ENCODE measurements at regions not wholly inside any gene's neighbourhood (a gene's known extent, or its start where the extent isn't known, plus 50 kb on each side); places are given as distances from the start of the nearest gene placed in this dataset.
A peak's percentile ranks its signal among the peaks of the same experiment; 100 is the strongest.

DNA sequence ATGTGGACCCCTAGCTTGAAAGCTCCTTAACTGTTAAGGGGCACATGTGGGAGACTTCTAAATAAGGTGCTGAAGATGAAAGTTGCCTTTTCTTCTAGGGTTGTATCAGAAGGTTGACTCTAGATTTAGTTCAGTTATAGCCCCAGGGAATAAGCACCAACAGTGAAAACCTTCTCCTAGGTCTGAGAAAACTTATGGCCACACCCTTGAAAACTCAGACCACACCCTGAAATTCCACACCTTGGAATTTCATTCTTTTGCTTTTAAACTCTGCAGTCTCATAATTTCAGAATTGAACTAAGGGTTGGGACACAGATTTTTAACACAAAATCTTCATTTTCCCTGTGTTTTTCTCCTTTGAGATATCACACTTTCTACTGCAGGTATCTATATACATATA is 355.8 kb upstream of the IL12A start:
- Histone ChIP-seq H3K27me3 (no peaks in the 10 kb centered on the region), H3K9me3 (no peaks in the 10 kb centered on the region), H3K27ac (no peak overlapping the region), H3K36me3 (no peaks in the 10 kb centered on the region), H3K4me3 (no peak overlapping the region), H3K4me1 (peaks cover 0 to 10% (median 2%) of the 10 kb centered on the region in 4 donors)
- ATAC-seq (no peak), DNase-seq (no peak)
- intact Hi-C loops (cut with DNase I) = no loop called here
- TF ChIP-seq POLR2A (IDR thresholded peaks at IDR 0.05) = no peak
- TF ChIP-seq, protein P1, sequence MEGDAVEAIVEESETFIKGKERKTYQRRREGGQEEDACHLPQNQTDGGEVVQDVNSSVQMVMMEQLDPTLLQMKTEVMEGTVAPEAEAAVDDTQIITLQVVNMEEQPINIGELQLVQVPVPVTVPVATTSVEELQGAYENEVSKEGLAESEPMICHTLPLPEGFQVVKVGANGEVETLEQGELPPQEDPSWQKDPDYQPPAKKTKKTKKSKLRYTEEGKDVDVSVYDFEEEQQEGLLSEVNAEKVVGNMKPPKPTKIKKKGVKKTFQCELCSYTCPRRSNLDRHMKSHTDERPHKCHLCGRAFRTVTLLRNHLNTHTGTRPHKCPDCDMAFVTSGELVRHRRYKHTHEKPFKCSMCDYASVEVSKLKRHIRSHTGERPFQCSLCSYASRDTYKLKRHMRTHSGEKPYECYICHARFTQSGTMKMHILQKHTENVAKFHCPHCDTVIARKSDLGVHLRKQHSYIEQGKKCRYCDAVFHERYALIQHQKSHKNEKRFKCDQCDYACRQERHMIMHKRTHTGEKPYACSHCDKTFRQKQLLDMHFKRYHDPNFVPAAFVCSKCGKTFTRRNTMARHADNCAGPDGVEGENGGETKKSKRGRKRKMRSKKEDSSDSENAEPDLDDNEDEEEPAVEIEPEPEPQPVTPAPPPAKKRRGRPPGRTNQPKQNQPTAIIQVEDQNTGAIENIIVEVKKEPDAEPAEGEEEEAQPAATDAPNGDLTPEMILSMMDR (IDR thresholded peaks at IDR 0.05) = no peak

DNA sequence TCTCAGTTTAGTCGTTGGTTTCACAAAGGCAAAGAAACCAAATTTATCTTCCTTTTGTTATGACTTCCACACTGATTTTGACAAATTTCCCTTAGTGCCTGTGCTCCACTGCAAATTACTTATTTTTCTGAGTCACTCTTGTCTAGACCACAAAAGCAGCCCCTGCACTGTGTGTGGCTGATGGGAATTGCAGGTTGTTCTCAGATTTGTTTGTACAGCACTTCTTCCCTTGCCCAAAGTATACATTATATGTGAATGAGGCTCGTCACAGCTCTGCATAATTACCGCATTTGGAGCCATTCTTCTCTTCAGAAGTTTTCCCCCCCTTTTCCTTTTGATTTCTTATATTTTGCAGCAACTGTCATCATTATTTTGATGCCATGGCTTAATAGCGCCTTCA is 354.2 kb upstream of the IL12A start:
- Histone ChIP-seq H3K36me3 (no peaks in the 10 kb centered on the region), H3K27ac (no peak overlapping the region), H3K27me3 (no peaks in the 10 kb centered on the region), H3K9me3 (no peaks in the 10 kb centered on the region), H3K4me1 (peaks cover 0 to 10% (median 2%) of the 10 kb centered on the region in 4 donors), H3K4me3 (no peak overlapping the region)
- TF ChIP-seq POLR2A (IDR thresholded peaks at IDR 0.05) = no peak
- TF ChIP-seq, protein P1 (IDR thresholded peaks at IDR 0.05) = no peak
- DNase-seq (no peak), ATAC-seq (no peak)
- 60% methylated on average over 4 of the region's 4 CpGs for WGBS (ENCODE audit: insufficient coverage, low coverage, low lambda C conversion rate, missing lambda C conversion rate)
- intact Hi-C loops (cut with DNase I) = no loop called here

DNA sequence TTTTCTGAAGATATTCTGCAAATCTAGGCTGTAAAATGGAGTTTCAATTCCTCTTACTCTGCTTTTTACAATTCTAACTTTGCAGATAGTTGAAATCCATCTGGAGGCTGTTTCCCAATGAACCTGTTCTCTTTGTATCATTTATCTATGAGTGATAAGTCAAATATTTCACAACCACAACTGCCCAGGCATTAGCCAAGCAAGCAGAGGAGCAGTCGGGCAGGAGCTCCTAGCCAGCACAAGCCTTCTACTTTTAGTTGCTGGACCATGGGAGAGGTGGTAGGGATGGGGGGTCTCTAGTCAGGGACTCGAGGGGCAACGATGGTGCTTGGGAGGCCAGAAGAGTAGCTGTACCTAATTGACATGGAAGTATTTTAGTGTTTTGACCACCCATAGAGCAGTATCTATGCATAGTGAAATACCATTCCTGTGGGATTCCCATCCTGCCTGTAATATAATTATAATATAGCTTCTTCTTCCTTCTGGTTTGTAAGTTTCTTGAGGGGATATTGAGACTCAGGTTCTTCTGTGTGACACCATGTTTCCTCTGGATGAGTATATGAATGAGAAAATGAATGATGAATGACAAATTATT is 353.5 kb upstream of the IL12A start:
- ATAC-seq (peak; percentile 90 to 99 (median 98)), DNase-seq (peak; percentile 21 to 54 (median 53))
- no peak for TF ChIP-seq POLR2A (IDR thresholded peaks at IDR 0.05)
- TF ChIP-seq, protein P1 (IDR thresholded peaks at IDR 0.05) = no peak

DNA sequence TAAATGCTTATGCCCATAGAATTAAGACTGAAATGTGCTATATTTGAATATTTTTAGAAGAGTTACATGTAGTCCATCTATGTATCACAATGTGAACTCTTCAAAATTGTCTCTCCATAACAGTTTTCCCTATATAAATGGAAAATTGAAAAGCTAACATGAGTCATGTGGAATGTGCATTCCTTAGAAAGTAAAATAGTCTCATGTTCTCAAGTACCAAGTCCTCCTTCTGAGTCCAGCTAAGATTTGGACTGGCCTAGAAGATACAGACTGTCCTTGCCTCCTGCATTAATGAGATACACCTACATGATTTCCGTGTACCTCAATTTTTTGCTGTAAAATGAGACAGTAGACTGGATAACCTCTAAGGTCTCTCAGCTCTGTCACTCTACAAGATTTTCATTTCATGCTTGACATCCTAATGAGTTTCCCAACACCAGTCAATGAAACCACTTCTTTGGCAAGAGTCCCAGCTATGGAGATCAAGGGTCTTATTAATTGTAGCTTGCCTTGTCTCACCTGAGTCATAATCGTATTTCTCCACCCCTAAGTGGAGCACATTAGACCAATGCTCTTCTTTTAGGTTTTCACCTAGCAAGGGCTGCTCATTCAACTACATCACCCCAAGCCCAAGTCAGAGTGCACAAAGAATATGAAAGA is 350.6 kb upstream of the IL12A start:
- intact Hi-C loops (cut with DNase I) = no loop called here
- Histone ChIP-seq H3K4me1 (peaks cover 0 to 10% (median 2%) of the 10 kb centered on the region in 4 donors), H3K27ac (no peak overlapping the region), H3K9me3 (no peaks in the 10 kb centered on the region), H3K4me3 (no peak overlapping the region), H3K27me3 (no peaks in the 10 kb centered on the region), H3K36me3 (no peaks in the 10 kb centered on the region)
- TF ChIP-seq POLR2A (IDR thresholded peaks at IDR 0.05) = no peak
- TF ChIP-seq, protein P1 (IDR thresholded peaks at IDR 0.05) = no peak
- DNase-seq = no peak
- WGBS (ENCODE audit: insufficient coverage, low coverage, low lambda C conversion rate, missing lambda C conversion rate) = 73% methylated on average over 2 of the region's 2 CpGs
- no peak for ATAC-seq

More for the DNA sequence above, 353.5 kb upstream of the IL12A start:
- peaks cover 0 to 10% (median 2%) of the 10 kb centered on the region in 4 donors for H3K4me1 ChIP-seq
- intact Hi-C loops (cut with DNase I) = no loop called here
- no peak overlapping the region for H3K27ac ChIP-seq
- 53% methylated on average over 3 of the region's 3 CpGs for WGBS (ENCODE audit: insufficient coverage, low coverage, low lambda C conversion rate, missing lambda C conversion rate)
- no peaks in the 10 kb centered on the region for H3K36me3 ChIP-seq
- H3K27me3 ChIP-seq = no peaks in the 10 kb centered on the region
- H3K9me3 ChIP-seq = no peaks in the 10 kb centered on the region
- H3K4me3 ChIP-seq = no peak overlapping the region
